GM10266 (cell line): ENCODE measurements at regions not wholly inside any gene's neighbourhood (a gene's known extent, or its start where the extent isn't known, plus 50 kb on each side); places are given as distances from the start of the nearest gene placed in this dataset.

Experiments used
- DNase-seq: peaks from one replicate; pipeline ENCODE4 v3.0.0; 2012; ENCODE audit errors: extremely low spot score
- CTCF ChIP-seq: IDR thresholded peaks from 2 replicates; pipeline ENCODE4 v1.5.1; 2012; ENCODE audit warnings: mild to moderate bottlenecking, low read depth; ENCODE audit not compliant: control insufficient read depth, insufficient read depth; ENCODE audit errors: missing control alignments

GRCh38 chr4:152104901-152105357 is 344.1 kb upstream of the GATB start:
- TF ChIP-seq CTCF = no peak
- DNase-seq = no peak

DNA sequence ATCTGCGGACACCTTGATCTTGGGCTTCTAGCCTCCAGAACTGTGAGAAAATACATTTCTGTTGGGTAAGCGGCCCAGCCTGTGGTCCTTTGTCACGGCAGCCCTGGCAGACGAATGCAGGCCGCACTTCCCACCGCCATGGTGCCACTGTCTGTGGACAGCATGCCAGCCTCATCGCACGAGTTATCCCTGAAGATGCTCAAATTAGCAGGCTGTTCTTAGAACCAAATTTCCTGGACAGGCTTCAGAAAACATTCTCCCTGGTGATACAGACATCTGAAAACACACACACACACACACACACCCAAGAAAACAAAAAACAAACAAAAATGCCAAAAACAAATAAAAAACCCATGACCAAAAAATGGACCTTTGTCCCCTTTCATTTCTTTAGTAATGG is 343.5 kb upstream of the GATB start:
- TF ChIP-seq CTCF = no peak
- no peak for DNase-seq

DNA sequence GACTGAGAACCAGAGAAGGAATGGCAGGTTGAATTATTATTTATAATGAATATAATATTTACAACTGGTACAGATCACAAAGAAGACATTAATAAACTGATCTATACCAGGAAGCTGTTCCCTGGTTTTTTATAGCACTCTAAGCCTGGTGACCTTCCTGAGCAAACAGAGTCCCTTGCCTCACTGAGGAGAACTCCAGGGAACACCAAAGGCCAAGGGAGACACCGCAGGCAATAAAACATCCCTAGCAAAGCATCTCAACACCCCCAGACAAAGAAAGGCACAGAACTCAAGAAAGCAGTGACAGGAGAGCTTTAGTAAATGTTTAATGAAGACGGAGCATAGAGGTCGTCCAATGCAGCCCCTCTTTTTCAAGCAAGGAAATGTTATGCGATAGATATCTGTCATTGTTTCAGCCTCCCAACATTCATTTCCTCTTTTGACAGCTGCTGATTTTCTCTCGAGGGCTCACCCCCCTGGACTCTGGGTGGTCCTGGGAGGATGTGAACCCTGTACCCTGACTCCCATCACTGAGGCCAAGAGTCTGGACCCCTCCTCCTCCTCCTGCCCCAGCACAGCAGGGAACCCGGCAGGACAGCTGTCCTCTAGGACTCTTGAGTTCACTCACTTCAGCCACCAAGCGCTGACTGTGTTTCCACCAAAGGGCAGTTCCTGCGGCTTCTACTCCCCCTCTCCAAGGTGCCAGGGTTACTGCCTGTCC is 342.5 kb upstream of the GATB start:
- TF ChIP-seq CTCF = no peak
- DNase-seq = no peak

- no peak for DNase-seq
- no peak for TF ChIP-seq CTCF
Observed at GRCh38 chr4:152102436-152103000, 341.7 kb upstream of the GATB start.

GRCh38 chr4:152101556-152102435 is 341.0 kb upstream of the GATB start:
- no peak for DNase-seq
- TF ChIP-seq CTCF = no peak

DNA sequence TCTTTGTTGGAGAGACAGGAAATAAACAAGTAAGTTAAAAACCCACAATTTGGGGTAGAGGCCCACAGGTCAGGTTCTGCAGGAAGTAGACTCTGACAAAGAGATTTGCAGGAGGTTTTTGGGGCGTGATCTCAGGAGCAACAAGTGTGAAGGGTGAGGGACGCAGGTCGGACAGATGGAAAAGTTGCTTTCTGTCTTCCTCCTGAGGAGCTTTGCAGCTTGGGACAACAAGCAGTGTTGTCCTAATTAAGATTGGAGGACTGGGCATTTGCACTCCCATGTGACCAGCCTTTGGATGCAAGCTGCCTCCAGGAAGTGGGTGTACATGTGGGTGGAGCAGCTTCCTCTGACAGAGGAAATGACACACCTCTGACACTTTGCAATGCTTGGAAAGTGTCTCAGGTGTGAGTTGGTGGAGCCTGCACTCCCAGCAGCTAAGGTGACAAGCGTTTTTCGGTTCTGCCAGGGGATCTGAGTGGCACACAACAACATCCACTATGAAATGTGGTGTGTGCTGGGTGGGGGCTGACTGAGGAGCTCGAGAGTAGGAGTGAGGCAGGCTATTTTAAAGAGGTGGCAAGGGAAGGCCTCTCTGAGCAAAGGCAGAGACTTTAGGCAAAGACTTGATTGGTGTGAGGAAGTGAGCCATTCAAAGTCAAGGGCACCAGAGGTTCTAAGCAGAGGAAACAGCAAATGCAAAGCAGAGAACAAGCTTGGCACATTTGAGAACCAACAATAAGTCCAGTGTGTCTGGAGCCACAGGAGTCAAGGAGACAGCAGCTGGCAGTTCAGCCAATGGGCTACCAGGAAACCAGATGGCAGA is 339.8 kb upstream of the GATB start:
- DNase-seq = no peak
- no peak for TF ChIP-seq CTCF
